ENCODE measurements at regions not wholly inside any gene's neighbourhood (a gene's known extent, or its start where the extent isn't known, plus 50 kb on each side); places are given as distances from the start of the nearest gene placed in this dataset.
"Not testable (repeated sequence)": the region's sequence is repeated elsewhere in the genome, so short reads cannot be mapped to it uniquely, and the experiment has no call there.

GRCh38 chr13:88739195-88739594, 1068.0 kb downstream of the SLITRK5 start:
- no peak for DNase-seq

GRCh38 chr13:88744289-88744688, 1073.1 kb downstream of the SLITRK5 start:
- DNase-seq, result no peak

- DNase-seq, result no peak
Measured at GRCh38 chr13:88745011-88745410, 1073.8 kb downstream of the SLITRK5 start.

GRCh38 chr13:88752041-88752440, 1080.9 kb downstream of the SLITRK5 start:
- no peak for DNase-seq

- no peak for DNase-seq
Measured at GRCh38 chr13:88754141-88754540, 1083.0 kb downstream of the SLITRK5 start.

- DNase-seq, result no peak
Measured at GRCh38 chr13:88761145-88761544, 1090.0 kb downstream of the SLITRK5 start.

- DNase-seq, result no peak
Measured at GRCh38 chr13:88764103-88764502, 1092.9 kb downstream of the SLITRK5 start.

- no peak for DNase-seq
Measured at GRCh38 chr13:88800505-88800904, 1129.3 kb downstream of the SLITRK5 start.

GRCh38 chr13:88801361-88801760, 1130.2 kb downstream of the SLITRK5 start:
- no peak for DNase-seq

- DNase-seq, result no peak
Measured at GRCh38 chr13:88802886-88803285, 1131.7 kb downstream of the SLITRK5 start.

- no peak for DNase-seq
Measured at GRCh38 chr13:88806438-88806837, 1135.3 kb downstream of the SLITRK5 start.

GRCh38 chr13:88817560-88817959, 1146.4 kb downstream of the SLITRK5 start:
- no peak for DNase-seq

- DNase-seq, result no peak
Measured at GRCh38 chr13:88823114-88823513, 1151.9 kb downstream of the SLITRK5 start.

GRCh38 chr13:88824218-88824617, 1153.0 kb downstream of the SLITRK5 start:
- DNase-seq, result no peak

- DNase-seq, result no peak
Measured at GRCh38 chr13:88840085-88840484, 1168.9 kb downstream of the SLITRK5 start.

- DNase-seq, result not testable (repeated sequence)
Measured at GRCh38 chr13:88852293-88852692, 1181.1 kb downstream of the SLITRK5 start.

- DNase-seq, result no peak
Measured at GRCh38 chr13:88857256-88857655, 1186.1 kb downstream of the SLITRK5 start.

- no peak for DNase-seq
Measured at GRCh38 chr13:88862095-88862620, 1191.0 kb downstream of the SLITRK5 start.

GRCh38 chr13:88863116-88863515, 1191.9 kb downstream of the SLITRK5 start:
- DNase-seq, result no peak

GRCh38 chr13:88866195-88866594, 1195.0 kb downstream of the SLITRK5 start:
- no peak for DNase-seq

- DNase-seq, result no peak
Measured at GRCh38 chr13:88883741-88884140, 1212.6 kb downstream of the SLITRK5 start.

- no peak for DNase-seq
Measured at GRCh38 chr13:88887045-88887662, 1216.0 kb downstream of the SLITRK5 start.

- no peak for DNase-seq
Measured at GRCh38 chr13:88895261-88895941, 1224.2 kb downstream of the SLITRK5 start.

GRCh38 chr13:88896466-88896865, 1225.3 kb downstream of the SLITRK5 start:
- DNase-seq, result no peak
